ENCODE measurements at regions not wholly inside any gene's neighbourhood (a gene's known extent, or its start where the extent isn't known, plus 50 kb on each side); places are given as distances from the start of the nearest gene placed in this dataset.

DNA sequence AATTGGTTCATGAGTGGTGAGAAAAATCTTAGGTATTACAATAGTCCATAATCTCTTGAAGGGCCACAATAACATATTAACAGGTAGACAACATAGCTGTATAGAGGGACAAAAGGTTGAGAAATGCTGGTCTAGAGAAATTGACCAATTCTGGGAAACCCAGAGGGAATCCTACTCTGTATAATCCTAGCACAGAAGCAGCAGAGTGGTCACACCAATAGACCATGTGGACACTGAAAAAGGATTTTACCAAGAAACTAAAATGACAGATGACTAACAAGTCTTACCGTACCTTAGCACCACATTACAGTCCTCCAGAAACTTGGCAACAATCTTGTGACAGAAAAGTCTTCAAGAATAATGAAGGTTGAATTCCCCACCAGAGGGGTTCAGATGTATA lies 169.1 kb upstream of the PCDH18 start:
- H3K27ac ChIP-seq, result no peak overlapping the region
- H3K36me3 ChIP-seq (replicated peaks), result no peaks in the 10 kb centered on the region
- in situ Hi-C loops (cut with HindIII; ENCODE audit: low pct_ligation_motif_present, low sequenced_read_pairs), result no loop called here
- H3K27me3 ChIP-seq (replicated peaks), result no peaks in the 10 kb centered on the region
- TF ChIP-seq, protein P1, sequence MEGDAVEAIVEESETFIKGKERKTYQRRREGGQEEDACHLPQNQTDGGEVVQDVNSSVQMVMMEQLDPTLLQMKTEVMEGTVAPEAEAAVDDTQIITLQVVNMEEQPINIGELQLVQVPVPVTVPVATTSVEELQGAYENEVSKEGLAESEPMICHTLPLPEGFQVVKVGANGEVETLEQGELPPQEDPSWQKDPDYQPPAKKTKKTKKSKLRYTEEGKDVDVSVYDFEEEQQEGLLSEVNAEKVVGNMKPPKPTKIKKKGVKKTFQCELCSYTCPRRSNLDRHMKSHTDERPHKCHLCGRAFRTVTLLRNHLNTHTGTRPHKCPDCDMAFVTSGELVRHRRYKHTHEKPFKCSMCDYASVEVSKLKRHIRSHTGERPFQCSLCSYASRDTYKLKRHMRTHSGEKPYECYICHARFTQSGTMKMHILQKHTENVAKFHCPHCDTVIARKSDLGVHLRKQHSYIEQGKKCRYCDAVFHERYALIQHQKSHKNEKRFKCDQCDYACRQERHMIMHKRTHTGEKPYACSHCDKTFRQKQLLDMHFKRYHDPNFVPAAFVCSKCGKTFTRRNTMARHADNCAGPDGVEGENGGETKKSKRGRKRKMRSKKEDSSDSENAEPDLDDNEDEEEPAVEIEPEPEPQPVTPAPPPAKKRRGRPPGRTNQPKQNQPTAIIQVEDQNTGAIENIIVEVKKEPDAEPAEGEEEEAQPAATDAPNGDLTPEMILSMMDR (IDR thresholded peaks at IDR 0.05; ENCODE audit: low read depth, low read length, missing control alignments), result no peak
- H3K4me3 ChIP-seq (ENCODE audit: low read depth, low read length), result no peak overlapping the region
- DNase-seq, result no peak

DNA sequence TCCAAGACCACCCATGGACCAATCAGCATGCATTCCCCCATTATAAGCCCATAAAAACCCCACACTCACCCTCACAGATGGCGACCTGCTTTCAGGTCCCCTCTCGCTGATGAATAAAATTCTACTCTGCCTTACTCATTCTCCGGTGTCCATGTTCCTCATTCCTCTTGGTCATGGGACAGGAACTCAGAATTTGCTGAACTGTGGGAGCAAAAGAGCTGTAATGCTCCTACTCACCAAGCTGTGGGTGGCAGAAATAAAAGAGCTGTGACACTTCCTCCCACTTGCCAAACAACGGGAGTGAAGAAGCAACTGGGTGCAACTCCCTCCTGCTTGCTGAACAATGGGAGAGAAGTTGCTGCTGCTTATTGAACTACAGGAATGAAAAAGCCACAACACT lies 168.5 kb upstream of the PCDH18 start:
- H3K27ac ChIP-seq, result no peak overlapping the region
- H3K4me3 ChIP-seq (ENCODE audit: low read depth, low read length), result no peak overlapping the region
- H3K36me3 ChIP-seq (replicated peaks), result no peaks in the 10 kb centered on the region
- H3K27me3 ChIP-seq (replicated peaks), result no peaks in the 10 kb centered on the region
- in situ Hi-C loops (cut with HindIII; ENCODE audit: low pct_ligation_motif_present, low sequenced_read_pairs), result no loop called here
- TF ChIP-seq, protein P1 (IDR thresholded peaks at IDR 0.05; ENCODE audit: low read depth, low read length, missing control alignments), result no peak
- DNase-seq, result no peak

DNA sequence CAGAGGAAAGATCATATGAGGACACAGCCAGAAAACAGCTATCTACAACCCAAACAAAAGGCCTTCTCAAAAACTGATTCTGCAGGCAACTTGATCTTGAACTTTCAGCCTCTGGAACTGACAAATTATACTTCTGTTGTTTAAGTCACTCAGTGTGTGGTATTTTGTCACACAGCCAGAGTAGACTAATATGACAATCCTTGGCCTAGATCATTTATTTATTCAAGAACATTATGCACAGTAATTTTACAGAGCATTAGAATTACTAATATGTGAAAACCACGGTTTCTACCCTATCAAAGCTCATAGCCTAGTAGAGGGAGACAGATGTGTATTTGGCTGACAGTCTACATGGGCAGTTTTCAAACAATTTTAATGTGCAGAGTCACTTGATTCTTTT lies 167.8 kb upstream of the PCDH18 start:
- no peak for DNase-seq
- TF ChIP-seq, protein P1 (IDR thresholded peaks at IDR 0.05; ENCODE audit: low read depth, low read length, missing control alignments), result no peak
- in situ Hi-C loops (cut with HindIII; ENCODE audit: low pct_ligation_motif_present, low sequenced_read_pairs), result no loop called here

DNA sequence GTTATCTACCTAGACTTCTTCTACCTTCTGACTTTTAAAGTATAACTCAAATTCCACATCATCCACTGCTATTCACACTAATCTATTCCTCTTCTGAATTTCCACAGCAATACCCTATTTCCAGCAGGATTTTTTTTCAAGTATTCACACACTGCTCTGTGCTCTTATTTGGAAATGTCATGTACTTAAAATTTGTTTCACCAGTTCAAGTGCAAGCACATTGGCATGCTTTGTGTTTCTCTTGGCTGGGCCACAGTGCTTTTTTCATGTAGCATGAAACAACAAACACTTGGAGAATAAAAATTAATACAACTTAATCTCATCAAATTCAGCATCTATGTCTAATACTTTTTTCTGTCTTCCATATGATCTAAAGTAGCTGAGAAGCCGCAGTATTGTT lies 161.8 kb upstream of the PCDH18 start:
- Histone ChIP-seq H3K4me3 (ENCODE audit: low read depth, low read length) (no peak overlapping the region), H3K27ac (no peak overlapping the region), H3K27me3 (replicated peaks) (no peaks in the 10 kb centered on the region), H3K36me3 (replicated peaks) (no peaks in the 10 kb centered on the region)
- in situ Hi-C loops (cut with HindIII; ENCODE audit: low pct_ligation_motif_present, low sequenced_read_pairs), result no loop called here
- DNase-seq, result no peak
- TF ChIP-seq, protein P1 (IDR thresholded peaks at IDR 0.05; ENCODE audit: low read depth, low read length, missing control alignments), result no peak

More for the DNA sequence above, 167.8 kb upstream of the PCDH18 start:
- Histone ChIP-seq H3K27ac (no peak overlapping the region), H3K27me3 (replicated peaks) (no peaks in the 10 kb centered on the region), H3K36me3 (replicated peaks) (no peaks in the 10 kb centered on the region), H3K4me3 (ENCODE audit: low read depth, low read length) (no peak overlapping the region)

DNA sequence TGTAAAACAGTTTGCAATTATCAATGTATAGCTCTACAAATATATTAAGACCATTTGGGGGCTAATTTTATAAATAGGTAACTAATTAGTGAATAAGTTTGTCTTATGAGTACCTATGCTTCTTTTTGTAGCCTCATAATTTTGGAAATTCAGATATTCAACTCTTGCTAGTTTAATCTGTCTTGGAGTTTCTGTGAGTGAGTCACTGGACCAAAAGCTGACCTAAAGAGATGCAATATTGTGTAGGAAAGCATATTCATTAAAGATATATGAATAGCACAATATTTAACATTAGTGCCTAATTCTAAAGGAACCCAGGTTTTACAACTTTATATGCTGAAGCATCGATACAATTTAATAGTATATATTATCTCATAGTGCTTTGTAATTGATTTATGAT lies 161.3 kb upstream of the PCDH18 start:
- no peak overlapping the region for H3K4me3 ChIP-seq (ENCODE audit: low read depth, low read length)
- DNase-seq, result no peak
- H3K27ac ChIP-seq, result no peak overlapping the region
- H3K36me3 ChIP-seq (replicated peaks), result no peaks in the 10 kb centered on the region
- TF ChIP-seq, protein P1 (IDR thresholded peaks at IDR 0.05; ENCODE audit: low read depth, low read length, missing control alignments), result no peak
- in situ Hi-C loops (cut with HindIII; ENCODE audit: low pct_ligation_motif_present, low sequenced_read_pairs), result no loop called here
- H3K27me3 ChIP-seq (replicated peaks), result no peaks in the 10 kb centered on the region

DNA sequence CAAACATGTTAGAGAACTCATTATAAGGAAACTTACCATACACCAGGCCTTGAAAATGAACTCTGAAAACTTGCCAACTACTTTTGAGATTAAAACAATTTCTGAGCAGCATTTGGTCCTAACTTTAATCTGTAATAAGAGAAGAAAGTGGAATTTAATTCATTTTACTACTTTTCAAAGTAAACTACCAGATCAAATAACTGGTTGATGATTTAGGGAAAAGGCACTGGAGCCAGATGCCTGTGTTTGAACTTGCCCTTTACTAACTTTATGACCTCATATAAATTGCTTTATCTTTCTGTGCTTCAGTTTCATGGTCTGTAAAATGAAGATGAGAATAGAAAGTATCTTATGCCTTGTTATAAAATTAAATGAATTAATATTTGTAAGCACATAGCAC lies 159.9 kb upstream of the PCDH18 start:
- TF ChIP-seq, protein P1 (IDR thresholded peaks at IDR 0.05; ENCODE audit: low read depth, low read length, missing control alignments), result no peak
- H3K4me3 ChIP-seq (ENCODE audit: low read depth, low read length), result no peak overlapping the region
- no peak overlapping the region for H3K27ac ChIP-seq
- in situ Hi-C loops (cut with HindIII; ENCODE audit: low pct_ligation_motif_present, low sequenced_read_pairs), result no loop called here
- H3K36me3 ChIP-seq (replicated peaks), result no peaks in the 10 kb centered on the region
- H3K27me3 ChIP-seq (replicated peaks), result no peaks in the 10 kb centered on the region
- DNase-seq, result no peak
